HTR-8/SVneo (cell line): ENCODE measurements at regions not wholly inside any gene's neighbourhood (a gene's known extent, or its start where the extent isn't known, plus 50 kb on each side); places are given as distances from the start of the nearest gene placed in this dataset.

ENCODE experiments used
- DNase-seq: peaks from one replicate; pipeline ENCODE4 v3.0.0; 2011; ENCODE audit warnings: low spot score, mixed read lengths; ENCODE audit not compliant: insufficient read length
- FAIRE-seq: peaks from 2 replicates; lab custom pipeline; 2011; peaks lifted over from hg19 to GRCh38; lab: Jason Lieb, UNC

DNA sequence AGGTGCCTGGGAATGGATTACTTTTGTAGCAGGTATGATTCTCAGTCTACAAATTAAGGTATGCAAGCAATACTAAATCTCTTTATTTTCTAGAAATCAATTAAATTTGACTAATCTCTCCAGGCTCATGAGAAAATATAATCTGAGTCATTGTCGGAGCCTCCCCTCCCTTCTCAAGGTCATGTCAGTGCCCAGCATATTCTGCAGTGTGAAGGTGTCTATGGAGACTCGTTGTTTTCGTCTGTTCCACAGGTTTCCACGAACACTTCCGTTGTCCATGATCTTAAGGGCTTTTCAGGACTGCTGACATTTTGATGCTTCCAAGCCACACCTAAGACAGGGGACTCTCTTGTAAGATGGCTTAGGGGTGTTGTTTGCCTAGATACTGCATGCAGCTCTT lies 56.6 kb upstream of the SCOC start:
- no peak for DNase-seq
- no peak for FAIRE-seq

DNA sequence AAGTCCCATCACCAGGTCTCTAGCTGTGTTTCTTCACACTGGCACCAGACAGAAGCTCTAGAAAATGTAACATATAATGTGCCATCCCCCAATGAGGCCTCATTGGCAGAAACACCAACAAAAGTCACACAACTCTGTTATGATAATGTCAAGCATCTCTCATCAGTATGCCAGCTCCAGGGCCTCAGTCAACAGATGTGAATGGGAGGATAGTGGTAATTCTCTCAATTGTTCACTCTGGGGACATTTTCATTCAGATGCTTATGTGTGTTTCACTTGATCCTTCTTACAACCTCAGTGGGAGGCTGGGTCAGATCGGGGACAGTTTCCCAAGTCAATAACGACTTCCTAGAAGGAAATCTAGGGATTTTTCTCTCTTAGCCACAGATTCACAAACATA lies 57.5 kb upstream of the SCOC start:
- FAIRE-seq (no peak), DNase-seq (no peak)

DNA sequence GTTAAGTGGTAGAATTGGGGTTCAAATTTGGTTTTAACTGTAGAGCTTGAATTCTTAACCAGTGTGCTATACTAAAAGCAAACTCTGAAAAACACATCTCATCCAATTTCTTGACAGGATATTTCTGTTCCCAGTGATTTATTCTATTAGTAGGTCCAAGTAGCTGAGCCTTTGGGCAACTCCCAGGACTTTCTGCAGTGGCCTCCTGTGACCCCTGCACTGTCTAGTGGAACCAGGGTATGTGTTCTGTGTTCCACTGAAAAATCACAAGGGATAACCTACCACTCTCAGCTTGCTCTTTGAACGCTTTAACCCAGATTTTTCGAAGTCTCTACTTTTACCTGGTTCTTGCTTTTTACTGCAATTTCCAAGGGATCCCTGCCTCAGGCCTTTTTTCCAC lies 58.0 kb upstream of the SCOC start:
- no peak for DNase-seq
- no peak for FAIRE-seq

DNA sequence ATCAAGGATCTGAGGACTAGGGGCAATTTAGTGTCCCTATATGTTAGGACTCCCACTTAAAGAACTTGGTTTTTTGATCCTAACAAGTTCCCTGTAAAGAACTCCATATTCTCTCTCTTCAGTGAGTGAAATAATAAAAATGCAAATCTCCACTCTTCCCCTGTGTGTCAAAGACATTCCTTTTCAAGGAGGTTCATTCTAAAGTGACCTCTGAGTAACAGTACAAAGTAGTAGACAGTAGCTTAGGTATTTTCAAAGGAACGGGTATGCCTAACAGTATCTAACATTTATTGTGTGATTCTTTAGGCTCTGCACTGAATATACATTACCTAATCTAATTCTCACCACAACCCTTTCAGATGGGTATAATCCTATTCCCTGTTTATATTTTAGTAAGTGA lies 58.4 kb upstream of the SCOC start:
- FAIRE-seq (no peak), DNase-seq (no peak)

DNA sequence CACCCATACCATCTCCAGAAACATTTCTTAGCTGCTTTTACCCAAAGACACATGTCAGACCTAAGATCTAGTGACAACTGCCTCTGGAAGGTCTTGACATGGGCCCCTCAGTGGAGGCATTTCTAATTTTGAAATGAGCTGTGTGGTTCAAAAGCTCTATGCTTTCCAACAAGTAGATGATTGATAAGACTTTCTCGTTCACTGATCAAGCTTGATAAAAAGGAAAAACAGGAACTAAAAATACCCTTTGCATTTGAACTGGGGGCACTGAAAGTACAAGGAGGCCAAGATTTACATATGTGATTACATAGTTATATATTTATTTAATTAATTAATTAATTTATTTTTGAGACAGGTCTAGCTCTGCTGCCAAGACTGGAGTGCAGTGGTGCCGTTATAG lies 61.3 kb upstream of the SCOC start:
- no peak for FAIRE-seq

DNA sequence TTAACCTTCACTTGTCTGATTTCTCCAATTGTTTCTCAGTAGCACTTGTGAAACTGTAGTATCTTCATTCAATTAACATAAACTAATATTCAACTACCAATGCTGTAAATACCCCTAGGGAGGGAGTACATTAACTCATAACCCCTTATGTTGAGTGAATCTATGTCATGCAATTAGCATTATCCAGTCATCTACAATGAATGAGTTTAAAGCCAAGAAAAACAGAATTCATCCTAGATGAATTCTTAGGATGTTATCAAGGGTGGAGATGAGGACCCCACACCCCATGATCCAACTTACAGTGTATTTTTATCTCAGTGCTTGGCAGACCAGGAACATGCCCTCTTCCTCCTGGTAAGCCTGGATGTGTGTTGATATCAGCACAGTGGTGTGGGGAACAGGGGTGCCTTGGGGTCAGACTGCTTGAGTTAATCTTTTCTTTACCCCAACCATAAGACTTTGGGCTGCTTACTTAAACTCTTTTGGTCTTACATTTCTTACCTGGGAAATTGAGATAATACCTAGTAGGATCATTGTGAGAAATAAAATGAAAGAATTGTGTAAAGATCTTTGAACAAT lies 62.1 kb upstream of the SCOC start:
- no peak for FAIRE-seq
- no peak for DNase-seq

More for the DNA sequence above, 61.3 kb upstream of the SCOC start:
- DNase-seq, result no peak

DNA sequence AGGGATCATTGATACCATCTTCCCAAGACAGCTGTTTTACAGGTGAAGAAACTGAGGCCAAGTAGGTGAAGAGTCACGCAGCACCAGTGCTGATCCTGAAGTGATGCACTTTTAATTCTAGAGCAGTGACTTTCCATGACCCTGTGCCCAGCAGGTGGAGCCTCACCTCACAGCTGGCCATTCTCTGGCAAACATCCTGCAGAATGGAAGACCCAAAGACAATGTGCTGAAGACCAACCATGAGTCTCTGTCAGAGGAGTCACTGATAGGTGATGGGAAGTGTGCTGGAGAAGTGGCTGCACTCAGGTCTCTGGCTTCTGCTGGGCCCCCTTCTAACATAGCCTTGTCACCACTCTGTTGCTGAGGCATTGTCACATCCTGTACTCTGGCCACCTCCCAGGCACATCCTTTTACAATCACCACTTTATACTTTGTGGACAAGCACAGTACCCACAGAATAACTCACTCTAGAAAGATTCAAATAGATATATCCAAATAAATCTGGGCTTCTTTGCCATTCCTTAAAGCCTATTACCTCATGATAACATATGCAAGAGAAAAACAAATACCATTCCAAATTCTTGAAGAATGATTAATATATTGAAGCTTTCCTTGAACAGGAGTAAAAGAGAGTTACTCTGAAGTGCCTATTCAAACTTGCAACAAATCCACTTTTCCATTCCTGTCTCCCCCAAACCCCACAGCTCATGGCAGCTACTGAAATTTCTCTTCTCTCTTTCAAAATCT lies 64.1 kb upstream of the SCOC start:
- DNase-seq, result no peak
- FAIRE-seq, result no peak

DNA sequence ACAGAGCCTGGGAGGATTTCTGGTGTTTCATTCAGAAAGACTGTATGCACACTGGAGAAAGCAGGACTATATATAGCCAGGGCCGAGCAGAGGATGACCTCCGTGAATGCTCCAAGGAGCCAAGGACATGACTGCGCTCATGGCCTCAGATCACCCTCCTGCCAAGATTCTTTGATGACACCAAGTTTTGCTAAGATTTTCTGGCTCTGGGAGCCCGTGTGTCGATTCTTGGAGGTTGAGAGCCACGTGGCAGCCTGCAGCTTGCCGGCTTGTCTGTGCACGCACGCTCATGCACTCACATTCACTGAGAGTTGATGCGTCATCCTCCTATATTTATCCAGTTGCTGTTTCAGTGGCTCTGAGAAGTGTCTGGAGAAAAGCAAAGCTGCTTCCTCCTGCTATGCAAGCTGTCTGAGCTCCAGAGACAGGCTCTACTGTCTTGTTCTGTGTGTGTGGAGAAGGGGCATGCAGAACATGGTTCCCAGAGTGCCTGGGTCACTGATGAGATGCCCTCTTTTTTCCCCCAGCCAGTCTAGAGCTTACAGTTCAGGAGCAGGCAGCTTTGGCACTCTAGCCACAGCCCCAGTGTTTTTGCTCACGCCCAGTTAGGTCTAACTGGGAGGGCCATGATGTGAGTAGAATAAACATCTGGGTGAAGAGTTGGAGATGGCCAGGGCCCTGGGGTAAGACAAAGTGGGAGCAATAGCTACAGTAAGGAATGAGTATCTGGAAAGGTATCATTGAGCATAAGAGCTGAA lies 64.9 kb upstream of the SCOC start:
- DNase-seq, result no peak
- no peak for FAIRE-seq

DNA sequence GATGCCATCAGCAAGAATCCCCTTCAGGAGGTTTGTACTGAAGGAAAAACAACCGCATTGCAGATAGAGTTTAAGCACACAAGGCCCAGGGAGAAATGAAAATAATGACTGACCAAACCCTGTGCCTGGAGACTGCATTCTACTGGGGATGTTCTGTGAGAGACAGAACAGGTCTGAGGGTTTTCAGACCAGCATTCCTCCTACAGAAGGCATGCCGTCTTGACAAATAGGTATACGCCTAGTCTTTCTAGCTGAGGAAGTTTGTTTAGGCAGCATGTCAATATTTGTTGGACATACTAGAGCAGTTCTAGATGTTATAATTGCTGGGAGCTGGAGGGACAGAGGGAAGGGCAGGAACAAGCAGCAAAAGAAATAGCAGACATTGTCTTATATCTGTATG lies 68.4 kb upstream of the SCOC start:
- no peak for DNase-seq
- no peak for FAIRE-seq

DNA sequence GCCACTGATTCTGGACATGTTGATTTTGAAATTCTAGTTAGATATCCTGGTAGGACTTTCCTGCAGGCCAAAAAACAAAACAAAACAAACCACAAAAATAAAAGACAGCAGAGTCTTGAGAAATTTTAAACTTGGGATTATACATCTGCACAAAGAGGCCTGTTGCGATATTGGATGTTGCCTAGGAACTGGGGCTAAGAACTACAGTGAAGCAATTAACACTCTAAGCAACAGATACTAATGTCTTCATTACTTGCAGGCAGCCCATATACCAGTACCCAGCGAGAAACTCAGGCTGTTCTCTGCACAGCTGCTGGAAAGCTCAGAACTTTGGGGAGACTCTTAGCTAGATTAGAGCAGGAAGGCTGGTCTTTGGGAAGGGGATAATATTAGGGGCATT lies 69.1 kb upstream of the SCOC start:
- no peak for FAIRE-seq

DNA sequence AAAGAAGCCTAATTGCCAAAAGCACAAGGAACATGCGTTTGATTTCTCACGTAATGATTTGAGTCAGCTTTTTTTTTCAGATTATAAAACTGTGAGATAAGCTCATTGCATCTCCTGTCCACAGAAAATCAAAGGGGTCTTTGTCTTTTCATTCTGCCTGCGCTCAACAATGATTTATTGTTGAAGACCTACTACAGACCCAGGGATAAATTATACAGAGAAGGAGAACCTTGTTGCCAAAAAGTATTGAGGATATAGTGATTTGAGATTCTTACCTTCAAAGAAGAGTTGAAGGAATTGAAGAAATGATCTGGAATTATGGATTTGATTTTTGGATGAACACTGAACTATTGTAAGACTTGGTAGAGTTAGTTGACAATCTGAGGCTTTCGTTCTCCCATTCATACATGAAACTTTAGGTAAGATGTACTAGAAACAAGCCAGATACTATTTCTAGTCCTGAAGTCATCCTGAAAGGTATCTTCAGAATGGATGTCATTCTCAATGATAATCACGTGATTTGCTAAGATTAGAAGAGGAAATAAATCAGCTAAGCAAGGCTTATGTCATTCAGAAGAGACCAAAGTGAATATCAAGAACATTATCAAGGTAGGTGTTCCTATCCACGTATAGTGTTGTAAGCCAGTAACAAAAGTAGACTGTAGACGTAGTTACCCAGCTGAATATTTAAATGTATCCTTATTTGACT lies 71.1 kb upstream of the SCOC start:
- no peak for DNase-seq
- no peak for FAIRE-seq

More for the DNA sequence above, 69.1 kb upstream of the SCOC start:
- DNase-seq, result no peak

DNA sequence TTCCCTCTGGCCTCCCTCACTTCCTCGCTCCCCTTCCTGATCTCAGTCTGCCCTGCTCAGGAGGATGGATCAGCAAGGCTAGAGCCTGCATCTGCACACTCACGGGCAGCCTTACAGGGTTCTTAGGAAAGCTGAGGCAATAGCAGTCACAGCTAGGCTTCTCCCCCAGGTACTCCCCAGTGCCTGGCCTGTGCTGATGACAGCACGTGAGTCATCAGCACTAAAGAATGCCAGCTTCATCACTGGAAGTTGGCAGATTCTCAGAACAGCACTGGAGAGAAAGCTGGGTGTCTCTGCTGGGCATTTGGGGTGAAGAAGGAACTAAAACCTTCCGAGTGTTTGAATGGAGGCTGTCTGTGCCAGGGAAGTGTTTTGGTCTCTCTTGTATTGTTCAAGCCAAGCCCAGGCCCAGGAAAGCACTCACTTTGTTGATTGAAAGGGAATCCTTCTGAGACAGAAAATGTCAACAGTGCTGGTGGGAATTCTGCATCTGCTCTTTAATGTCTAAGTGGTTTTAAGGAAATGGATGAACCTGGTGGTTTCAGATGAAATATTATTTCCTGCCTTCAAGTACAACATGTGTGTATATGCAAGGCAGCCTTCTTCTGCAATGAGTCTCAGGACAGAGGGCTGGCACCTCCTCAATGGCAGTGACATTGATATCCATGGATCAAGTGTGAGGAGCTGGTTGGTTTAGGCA lies 73.0 kb upstream of the SCOC start:
- DNase-seq, result peak; percentile 64
- peak; percentile 74 for FAIRE-seq

DNA sequence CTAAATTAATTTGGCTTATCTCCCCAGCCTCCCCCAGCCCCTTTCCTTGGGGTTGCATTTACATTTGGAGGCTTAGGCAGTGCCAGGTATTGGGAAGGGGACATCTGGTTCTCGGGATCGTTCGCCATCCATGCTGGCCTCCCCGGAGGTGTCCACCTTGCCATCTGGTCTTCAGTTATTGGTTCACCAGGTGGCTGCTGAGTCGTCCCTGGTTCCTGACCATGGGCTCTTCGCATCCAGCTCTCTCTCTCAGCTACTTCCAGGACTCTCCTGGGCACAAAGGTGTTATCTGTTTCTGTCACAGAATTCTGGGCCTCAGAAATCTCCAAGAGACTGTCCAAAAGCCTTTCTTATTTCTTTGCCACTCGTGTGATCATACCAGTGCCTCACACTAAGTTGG lies 75.4 kb upstream of the SCOC start:
- DNase-seq, result no peak
- no peak for FAIRE-seq

DNA sequence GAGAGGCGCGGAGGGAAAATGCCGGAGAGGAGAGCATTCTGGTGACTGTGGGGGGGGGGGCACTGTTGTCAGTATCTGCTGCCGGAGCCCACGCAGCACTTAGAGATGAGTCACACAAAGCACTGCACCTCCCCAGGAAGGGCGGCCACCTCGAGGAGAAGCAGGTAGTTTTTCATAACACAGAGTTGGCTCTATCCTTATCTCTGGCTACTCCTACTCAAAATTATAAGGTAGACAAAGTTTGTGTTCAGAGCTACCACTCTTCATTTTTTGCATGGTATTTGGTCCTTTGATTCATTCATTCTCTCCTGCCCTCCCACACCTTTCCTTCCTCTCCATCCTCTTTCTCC lies 76.2 kb upstream of the SCOC start:
- peak; percentile 74 for FAIRE-seq
- no peak for DNase-seq

DNA sequence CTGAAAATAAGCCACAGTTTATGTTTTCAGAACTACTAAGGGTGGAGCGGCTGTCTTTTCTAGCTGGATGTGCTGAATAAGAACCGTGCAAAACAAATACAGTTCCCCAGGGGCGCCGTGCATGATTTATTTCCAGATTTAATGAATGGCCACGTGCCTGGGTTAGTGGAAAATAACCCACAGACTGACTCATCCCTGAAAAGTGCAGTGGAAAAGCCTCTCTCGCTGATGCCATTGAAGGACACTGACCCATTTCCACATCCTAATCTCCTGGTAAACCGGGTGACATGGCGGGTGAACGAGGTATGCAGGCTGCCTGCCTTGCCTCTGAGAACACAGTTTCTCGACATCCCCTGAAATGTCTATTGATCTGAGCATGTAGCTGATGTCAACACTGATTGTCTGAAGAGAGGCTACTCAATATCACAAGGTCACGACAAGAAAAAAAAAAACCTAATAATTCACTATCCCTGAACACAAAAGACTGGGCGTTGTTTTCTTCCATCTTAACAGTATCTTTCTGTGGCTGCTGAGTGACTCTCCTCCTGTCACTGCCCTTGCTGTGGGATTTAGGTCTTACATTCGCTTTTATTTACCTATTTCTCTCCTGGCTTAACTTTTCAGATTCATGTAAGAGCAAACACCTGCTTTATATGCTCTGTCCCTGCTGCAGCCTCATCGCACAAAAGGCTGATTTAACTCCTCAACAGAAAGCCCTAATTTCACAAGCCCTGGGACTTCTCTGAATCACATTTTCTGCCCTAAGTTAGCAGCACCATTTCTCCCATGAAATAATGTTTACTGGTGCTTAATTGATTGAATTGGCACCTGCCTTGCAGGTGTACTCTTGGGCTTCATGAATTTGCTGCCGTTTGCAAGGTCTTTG lies 76.9 kb upstream of the SCOC start:
- peak; percentile 55 for FAIRE-seq
- peak; percentile 45 for DNase-seq

DNA sequence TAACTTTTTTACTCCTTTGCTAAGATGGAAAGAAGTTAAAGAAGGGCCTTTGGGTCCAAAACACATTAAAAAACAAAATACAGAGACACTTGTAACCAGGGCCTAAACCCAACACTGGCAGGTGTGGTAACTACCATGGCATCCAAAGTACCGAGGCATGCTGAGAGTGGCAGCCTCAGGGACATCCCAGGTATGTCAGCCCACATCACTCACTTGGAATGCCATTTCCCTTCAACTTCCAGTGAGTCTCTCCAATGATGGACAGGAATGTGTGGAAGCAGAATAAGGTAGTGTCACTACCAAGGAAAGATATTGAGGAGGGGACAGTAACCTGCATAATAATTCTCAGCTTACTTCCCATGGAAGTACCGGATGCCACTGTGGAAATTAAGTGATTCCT lies 79.5 kb upstream of the SCOC start:
- FAIRE-seq, result no peak

DNA sequence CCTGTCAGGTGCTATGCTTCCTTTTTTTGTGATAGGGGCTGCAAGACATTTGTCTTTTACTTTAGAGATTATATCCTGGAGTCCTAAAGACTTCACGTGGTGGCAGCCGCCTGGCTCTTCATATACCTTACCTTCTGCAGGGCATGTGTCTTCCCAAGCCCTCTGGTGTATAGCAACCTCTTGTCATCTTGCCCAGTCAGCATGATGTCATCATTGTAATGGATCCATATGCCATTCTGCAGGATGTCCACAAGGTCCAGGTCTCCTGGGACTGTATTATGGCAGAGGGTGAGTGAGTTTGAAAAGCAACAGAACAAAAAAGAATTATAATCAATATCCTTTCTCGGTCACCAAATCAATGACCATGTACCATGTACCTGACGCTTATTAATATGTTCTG lies 82.2 kb upstream of the SCOC start:
- DNase-seq, result no peak
- FAIRE-seq, result no peak

More for the DNA sequence above, 79.5 kb upstream of the SCOC start:
- DNase-seq, result no peak

DNA sequence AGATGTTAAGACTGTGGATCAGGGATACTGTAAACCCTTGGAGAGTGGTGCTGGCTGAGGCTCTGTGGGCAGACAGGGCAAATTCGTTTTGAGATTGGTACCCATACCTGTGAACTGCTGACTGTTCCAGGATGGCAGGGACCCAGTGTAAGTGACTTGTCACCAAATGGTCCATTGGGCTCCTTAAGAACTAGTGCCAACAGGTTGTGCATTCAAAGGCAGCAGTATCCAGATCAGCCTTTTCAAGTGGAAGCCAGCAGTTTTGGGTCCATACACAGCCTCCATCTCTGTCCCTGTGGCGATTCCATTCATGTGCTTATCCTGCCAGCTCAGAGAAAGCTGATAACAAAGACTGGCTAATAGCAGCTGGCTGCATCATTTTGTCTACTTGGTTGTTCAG lies 84.0 kb upstream of the SCOC start:
- DNase-seq, result no peak
- no peak for FAIRE-seq

DNA sequence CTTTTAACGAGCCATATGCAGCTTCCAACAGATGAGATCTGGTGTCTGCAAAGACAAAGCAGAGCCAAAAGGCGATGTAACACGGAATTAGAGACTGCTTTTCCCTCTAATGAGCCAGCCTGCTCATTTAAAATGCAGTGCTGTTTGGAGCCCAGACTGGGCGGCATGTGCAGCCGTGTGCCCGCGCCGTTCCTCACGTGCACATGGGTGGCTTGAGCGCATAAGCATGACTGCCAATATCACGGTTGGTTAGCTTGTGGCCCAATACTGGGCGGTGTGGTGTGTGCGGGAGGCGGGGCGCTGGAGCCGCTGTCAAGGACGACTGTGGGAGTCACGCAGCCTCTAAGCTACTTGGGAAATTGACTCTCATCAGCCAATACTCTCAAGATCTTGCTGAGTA lies 87.0 kb upstream of the SCOC start:
- DNase-seq (no peak), FAIRE-seq (no peak)
